Pancreas (tissue), 10 donors: ENCODE measurements at regions not wholly inside any gene's neighbourhood (a gene's known extent, or its start where the extent isn't known, plus 50 kb on each side); places are given as distances from the start of the nearest gene placed in this dataset.

Experiments
- ATAC-seq, 4 donors: fragments of 200-7000 bp; cut with Tn5 transposase; one replicate each; pipeline versions ENCODE4 v1.8.0 to v1.9.1; 2020; ENCODE audit warnings: mild to moderate bottlenecking in 4 of 4, moderate library complexity in 4 of 4
- DNase-seq, 6 donors: peaks; one replicate each; pipeline ENCODE4 v3.0.0-alpha.2; 2020
- FAIRE-seq: peaks from 2 replicates; lab custom pipeline; 2012; peaks lifted over from hg19 to GRCh38; lab: Jason Lieb, UNC
- H3K27ac ChIP-seq, 4 donors: fragments of 200-600 bp; sonication (generic); 1 replicate in 3 of 4; 2 replicates in 1 of 4; pipeline versions ENCODE4 v1.5.0 to v1.8.0; 2020
- H3K27me3 ChIP-seq, 4 donors: fragments of 200-600 bp; one replicate each; pipeline ENCODE4 v1.8.0; 2021
- H3K36me3 ChIP-seq, 3 donors: fragments of 200-600 bp; sonication (generic) in 1 of 3; one replicate each; pipeline versions ENCODE4 v1.5.0 to v1.8.0; 2020 to 2021
- H3K4me1 ChIP-seq, 3 donors: fragments of 200-600 bp; one replicate each; pipeline ENCODE4 v1.8.0; 2021
- H3K4me3 ChIP-seq, 4 donors: fragments of 200-600 bp; sonication (generic) in 2 of 4; one replicate each; pipeline versions ENCODE4 v1.5.0 to v1.8.0; 2020 to 2021
- H3K9me3 ChIP-seq, 4 donors: fragments of 200-600 bp; one replicate each; pipeline ENCODE4 v1.8.0; 2021
- CTCF ChIP-seq, 4 donors: fragments of 200-600 bp; sonication (generic) in 3 of 4; IDR thresholded peaks; one replicate each; pipeline versions ENCODE4 v1.5.0 to v1.8.0; 2021; ENCODE audit warnings: antibody characterized with exemption in 4 of 4
- WGBS, 2 donors: extraction: QIAGEN DNeasy Blood & Tissue Kit; methylation state at CpG; one replicate each; pipeline ENCODE4 v1.1.7; 2013; 5-methylcytosine and 5-hydroxymethylcytosine counted together
- intact Hi-C, 3 donors: fragments of 100-400 bp; cut with DNase I; formaldehyde crosslinking; loops; one replicate each; pipeline versions ENCODE4 v1.11.1 to v1.14.2; 2022
- donor health status: healthy with polysubstance abuse.
- donor health status: DM: no; HTN: no; CAD: no; lungs with moderate emphysema.
- donor health status: DM: no; HTN: no; CAD: no.
- donor health status: control.
- donor health status: control.
- donor health status: Bipolar disorder and iron deficiency.
- donor health status: DM: yes; HTN: yes; CAD: no.
- donor health status: DM: no; HTN: no; CAD: no.
- donor health status: DM: no; HTN: no; CAD: no.
- donor health status: DM: yes; HTN: yes; CAD: no.

GRCh38 chr12:115443351-115443938 lies 759.5 kb upstream of the TBX3 start:
- H3K4me3 ChIP-seq: no peak overlapping the region

GRCh38 chr12:115440438-115440837 lies 756.5 kb upstream of the TBX3 start:
- Histone ChIP-seq H3K4me1 (no peaks in the 10 kb centered on the region), H3K4me3 (no peak overlapping the region), H3K36me3 (no peaks in the 10 kb centered on the region), H3K27ac (no peak overlapping the region), H3K9me3 (no peaks in the 10 kb centered on the region), H3K27me3 (no peaks in the 10 kb centered on the region)
- DNase-seq (peak in 2 of 6 donors; percentile 32 to 50), FAIRE-seq (no peak), ATAC-seq (no peak)
- WGBS, 2 donors: 56 to 61% methylated on average over 3 of the region's 3 CpGs
- TF ChIP-seq CTCF (IDR thresholded peaks at IDR 0.05): no peak
- intact Hi-C loops: no loop called here

More at GRCh38 chr12:115443351-115443938, 759.5 kb upstream of the TBX3 start:
- no peak for ATAC-seq
- Histone ChIP-seq H3K36me3 (no peaks in the 10 kb centered on the region), H3K27ac (no peak overlapping the region), H3K9me3 (no peaks in the 10 kb centered on the region), H3K27me3 (no peaks in the 10 kb centered on the region), H3K4me1 (no peaks in the 10 kb centered on the region)
- 70 to 73% methylated on average over 4 of the region's 4 CpGs for WGBS, 2 donors
- FAIRE-seq: no peak
- intact Hi-C loops: no loop called here
- DNase-seq: no peak
- no peak for TF ChIP-seq CTCF (IDR thresholded peaks at IDR 0.05)

GRCh38 chr12:115439008-115439601 lies 755.1 kb upstream of the TBX3 start:
- Histone ChIP-seq H3K9me3 (no peaks in the 10 kb centered on the region), H3K36me3 (no peaks in the 10 kb centered on the region), H3K4me3 (no peak overlapping the region), H3K27ac (no peak overlapping the region), H3K27me3 (no peaks in the 10 kb centered on the region), H3K4me1 (no peaks in the 10 kb centered on the region)
- intact Hi-C loops: no loop called here
- ATAC-seq: no peak
- TF ChIP-seq CTCF (IDR thresholded peaks at IDR 0.05): no peak
- no peak for FAIRE-seq
- DNase-seq: no peak
- WGBS, 2 donors: 56 to 71% methylated on average over 2 of the region's 2 CpGs

- Histone ChIP-seq H3K27ac (no peak overlapping the region), H3K9me3 (no peaks in the 10 kb centered on the region)
- no peak for FAIRE-seq
Observed at GRCh38 chr12:115438314-115438713, 754.3 kb upstream of the TBX3 start.

More at GRCh38 chr12:115438314-115438713, 754.3 kb upstream of the TBX3 start:
- no peaks in the 10 kb centered on the region for H3K4me1 ChIP-seq
- DNase-seq (no peak), ATAC-seq (no peak)
- no peak for TF ChIP-seq CTCF (IDR thresholded peaks at IDR 0.05)
- no peaks in the 10 kb centered on the region for H3K27me3 ChIP-seq
- WGBS, 2 donors: 73 to 89% methylated on average over 4 of the region's 4 CpGs
- intact Hi-C loops: no loop called here
- no peaks in the 10 kb centered on the region for H3K36me3 ChIP-seq
- no peak overlapping the region for H3K4me3 ChIP-seq
